GM23338 (cell line): ENCODE measurements at regions not wholly inside any gene's neighbourhood (a gene's known extent, or its start where the extent isn't known, plus 50 kb on each side); places are given as distances from the start of the nearest gene placed in this dataset.
A peak's percentile ranks its signal among the peaks of the same experiment; 100 is the strongest.

Source experiments
- ATAC-seq: fragments of 200-7000 bp; cut with Tn5 transposase; 3 replicates; pipeline ENCODE4 v1.9.1; 2020
- DNase-seq: peaks from one replicate; pipeline ENCODE4 v3.0.0-alpha.2; 2015; ENCODE audit warnings: low spot score
- H2AFZ ChIP-seq: fragments of 200-600 bp; sonication (generic); 2 replicates; pipeline ENCODE4 v1.8.0; 2016; ENCODE audit warnings: antibody characterized with exemption, mild to moderate bottlenecking, moderate library complexity
- H3F3A ChIP-seq: fragments of 200-600 bp; sonication (generic); replicated peaks from 2 replicates; pipeline ENCODE4 v1.8.0; 2017; ENCODE audit warnings: antibody characterized with exemption, mixed run types, low read depth
- H3K27ac ChIP-seq: fragments of 200-600 bp; sonication (generic); 2 replicates; pipeline ENCODE4 v1.6.1; 2016; ENCODE audit warnings: low read depth
- H3K27me3 ChIP-seq: fragments of 200-600 bp; sonication (generic); 2 replicates; pipeline ENCODE4 v1.8.0; 2016; ENCODE audit warnings: mild to moderate bottlenecking, mixed run types, moderate library complexity; ENCODE audit not compliant: insufficient read depth
- H3K36me3 ChIP-seq: fragments of 200-600 bp; sonication (generic); 2 replicates; pipeline ENCODE4 v1.8.0; 2016; ENCODE audit warnings: mild to moderate bottlenecking; ENCODE audit not compliant: insufficient read depth
- H3K4me1 ChIP-seq: fragments of 200-600 bp; sonication (generic); 2 replicates; pipeline ENCODE4 v1.8.0; 2016; ENCODE audit warnings: mild to moderate bottlenecking, moderate library complexity; ENCODE audit not compliant: insufficient read depth
- H3K4me2 ChIP-seq: fragments of 200-600 bp; sonication (generic); 2 replicates; pipeline ENCODE4 v1.7.1; 2017; ENCODE audit warnings: mixed run types
- H3K4me3 ChIP-seq: fragments of 200-600 bp; sonication (generic); 2 replicates; pipeline ENCODE4 v1.6.1; 2016; ENCODE audit warnings: mixed run types
- H3K79me2 ChIP-seq: fragments of 200-600 bp; sonication (generic); replicated peaks from 2 replicates; pipeline ENCODE4 v1.8.0; 2017; ENCODE audit warnings: mild to moderate bottlenecking; ENCODE audit not compliant: insufficient read depth
- H3K9me2 ChIP-seq: fragments of 200-600 bp; sonication (generic); 2 replicates; pipeline ENCODE4 v1.8.0; 2017; ENCODE audit not compliant: insufficient read depth
- H4K20me1 ChIP-seq: fragments of 200-600 bp; sonication (generic); replicated peaks from 2 replicates; pipeline ENCODE4 v1.8.0; 2017; ENCODE audit warnings: mild to moderate bottlenecking; ENCODE audit not compliant: insufficient read depth
- H3K27ac Mint-ChIP-seq: 2 replicates; pipeline ENCODE4 v1.8.0; 2020; ENCODE audit warnings: inconsistent platforms, mild to moderate bottlenecking, moderate library complexity, mixed read lengths
- H3K27me3 Mint-ChIP-seq: 3 replicates; pipeline ENCODE4 v1.8.0; 2022; ENCODE audit warnings: low read depth, mild to moderate bottlenecking, moderate library complexity, mixed read lengths, inconsistent platforms; ENCODE audit not compliant: insufficient read depth, poor library complexity
- H3K36me3 Mint-ChIP-seq: 3 replicates; pipeline ENCODE4 v1.8.0; 2021; ENCODE audit warnings: low read depth, mild to moderate bottlenecking, inconsistent platforms, moderate library complexity, mixed read lengths
- H3K4me1 Mint-ChIP-seq: 3 replicates; pipeline ENCODE4 v1.8.0; 2020; ENCODE audit warnings: mild to moderate bottlenecking, inconsistent platforms, mixed read lengths
- H3K4me3 Mint-ChIP-seq: 3 replicates; pipeline ENCODE4 v1.8.0; 2021; ENCODE audit warnings: moderate library complexity, mild to moderate bottlenecking, inconsistent platforms, mixed read lengths
- H3K9me3 Mint-ChIP-seq: 3 replicates; pipeline ENCODE4 v1.8.0; 2020; ENCODE audit warnings: moderate library complexity, mild to moderate bottlenecking, inconsistent platforms, mixed read lengths
- CREB1 ChIP-seq: fragments of 250-450 bp; sonication (Bioruptor Pico); IDR thresholded peaks from 2 replicates; pipeline ENCODE4 v1.5.0; 2020; ENCODE audit warnings: low read depth, mild to moderate bottlenecking, moderate library complexity
- JUNB ChIP-seq: IDR thresholded peaks from one replicate; pipeline ENCODE4 v1.6.1; 2016; ENCODE audit warnings: antibody characterized with exemption; ENCODE audit not compliant: unreplicated experiment
- TF ChIP-seq, protein P1 (sequence below): fragments of 250-450 bp; sonication (Bioruptor Pico); IDR thresholded peaks from 2 replicates; pipeline ENCODE4 v1.5.0; 2020; ENCODE audit warnings: mild to moderate bottlenecking, moderate library complexity
- TF ChIP-seq, protein P2 (sequence below): IDR thresholded peaks from one replicate; pipeline ENCODE4 v1.6.1; 2018; ENCODE audit warnings: antibody characterized with exemption; ENCODE audit not compliant: unreplicated experiment

DNA sequence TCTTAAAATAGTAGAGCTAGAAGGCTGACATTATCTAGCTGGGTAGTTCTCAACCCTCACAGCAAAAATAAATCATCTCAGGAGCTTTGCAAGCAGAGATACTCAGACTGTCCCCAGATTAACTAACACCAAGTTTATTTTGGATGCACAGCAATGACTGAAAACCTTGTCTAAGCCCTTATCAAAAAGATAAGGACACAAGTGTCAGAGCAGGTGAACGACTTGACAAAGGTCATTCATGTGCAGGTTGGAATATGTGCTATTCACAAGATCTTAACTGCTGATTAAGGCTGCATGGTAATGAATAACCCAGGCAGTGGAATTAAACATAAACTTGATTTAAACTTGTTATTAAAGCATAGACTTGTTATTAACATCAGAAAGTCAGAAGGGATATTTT lies 246.6 kb downstream of the BTG1 start (continued):
- TF ChIP-seq, protein P1, sequence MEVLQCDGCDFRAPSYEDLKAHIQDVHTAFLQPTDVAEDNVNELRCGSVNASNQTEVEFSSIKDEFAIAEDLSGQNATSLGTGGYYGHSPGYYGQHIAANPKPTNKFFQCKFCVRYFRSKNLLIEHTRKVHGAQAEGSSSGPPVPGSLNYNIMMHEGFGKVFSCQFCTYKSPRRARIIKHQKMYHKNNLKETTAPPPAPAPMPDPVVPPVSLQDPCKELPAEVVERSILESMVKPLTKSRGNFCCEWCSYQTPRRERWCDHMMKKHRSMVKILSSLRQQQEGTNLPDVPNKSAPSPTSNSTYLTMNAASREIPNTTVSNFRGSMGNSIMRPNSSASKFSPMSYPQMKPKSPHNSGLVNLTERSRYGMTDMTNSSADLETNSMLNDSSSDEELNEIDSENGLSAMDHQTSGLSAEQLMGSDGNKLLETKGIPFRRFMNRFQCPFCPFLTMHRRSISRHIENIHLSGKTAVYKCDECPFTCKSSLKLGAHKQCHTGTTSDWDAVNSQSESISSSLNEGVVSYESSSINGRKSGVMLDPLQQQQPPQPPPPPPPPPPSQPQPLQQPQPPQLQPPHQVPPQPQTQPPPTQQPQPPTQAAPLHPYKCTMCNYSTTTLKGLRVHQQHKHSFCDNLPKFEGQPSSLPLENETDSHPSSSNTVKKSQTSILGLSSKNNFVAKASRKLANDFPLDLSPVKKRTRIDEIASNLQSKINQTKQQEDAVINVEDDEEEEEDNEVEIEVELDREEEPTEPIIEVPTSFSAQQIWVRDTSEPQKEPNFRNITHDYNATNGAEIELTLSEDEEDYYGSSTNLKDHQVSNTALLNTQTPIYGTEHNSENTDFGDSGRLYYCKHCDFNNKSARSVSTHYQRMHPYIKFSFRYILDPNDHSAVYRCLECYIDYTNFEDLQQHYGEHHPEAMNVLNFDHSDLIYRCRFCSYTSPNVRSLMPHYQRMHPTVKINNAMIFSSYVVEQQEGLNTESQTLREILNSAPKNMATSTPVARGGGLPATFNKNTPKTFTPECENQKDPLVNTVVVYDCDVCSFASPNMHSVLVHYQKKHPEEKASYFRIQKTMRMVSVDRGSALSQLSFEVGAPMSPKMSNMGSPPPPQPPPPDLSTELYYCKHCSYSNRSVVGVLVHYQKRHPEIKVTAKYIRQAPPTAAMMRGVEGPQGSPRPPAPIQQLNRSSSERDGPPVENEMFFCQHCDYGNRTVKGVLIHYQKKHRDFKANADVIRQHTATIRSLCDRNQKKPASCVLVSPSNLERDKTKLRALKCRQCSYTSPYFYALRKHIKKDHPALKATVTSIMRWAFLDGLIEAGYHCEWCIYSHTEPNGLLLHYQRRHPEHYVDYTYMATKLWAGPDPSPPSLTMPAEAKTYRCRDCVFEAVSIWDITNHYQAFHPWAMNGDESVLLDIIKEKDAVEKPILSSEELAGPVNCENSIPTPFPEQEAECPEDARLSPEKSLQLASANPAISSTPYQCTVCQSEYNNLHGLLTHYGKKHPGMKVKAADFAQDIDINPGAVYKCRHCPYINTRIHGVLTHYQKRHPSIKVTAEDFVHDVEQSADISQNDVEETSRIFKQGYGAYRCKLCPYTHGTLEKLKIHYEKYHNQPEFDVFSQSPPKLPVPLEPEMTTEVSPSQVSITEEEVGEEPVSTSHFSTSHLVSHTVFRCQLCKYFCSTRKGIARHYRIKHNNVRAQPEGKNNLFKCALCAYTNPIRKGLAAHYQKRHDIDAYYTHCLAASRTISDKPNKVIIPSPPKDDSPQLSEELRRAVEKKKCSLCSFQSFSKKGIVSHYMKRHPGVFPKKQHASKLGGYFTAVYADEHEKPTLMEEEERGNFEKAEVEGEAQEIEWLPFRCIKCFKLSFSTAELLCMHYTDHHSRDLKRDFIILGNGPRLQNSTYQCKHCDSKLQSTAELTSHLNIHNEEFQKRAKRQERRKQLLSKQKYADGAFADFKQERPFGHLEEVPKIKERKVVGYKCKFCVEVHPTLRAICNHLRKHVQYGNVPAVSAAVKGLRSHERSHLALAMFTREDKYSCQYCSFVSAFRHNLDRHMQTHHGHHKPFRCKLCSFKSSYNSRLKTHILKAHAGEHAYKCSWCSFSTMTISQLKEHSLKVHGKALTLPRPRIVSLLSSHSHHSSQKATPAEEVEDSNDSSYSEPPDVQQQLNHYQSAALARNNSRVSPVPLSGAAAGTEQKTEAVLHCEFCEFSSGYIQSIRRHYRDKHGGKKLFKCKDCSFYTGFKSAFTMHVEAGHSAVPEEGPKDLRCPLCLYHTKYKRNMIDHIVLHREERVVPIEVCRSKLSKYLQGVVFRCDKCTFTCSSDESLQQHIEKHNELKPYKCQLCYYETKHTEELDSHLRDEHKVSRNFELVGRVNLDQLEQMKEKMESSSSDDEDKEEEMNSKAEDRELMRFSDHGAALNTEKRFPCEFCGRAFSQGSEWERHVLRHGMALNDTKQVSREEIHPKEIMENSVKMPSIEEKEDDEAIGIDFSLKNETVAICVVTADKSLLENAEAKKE (CRISPR knock-in tag) = no peak
- TF ChIP-seq CREB1 (CRISPR knock-in tag) (no peak), JUNB (no peak)

DNA sequence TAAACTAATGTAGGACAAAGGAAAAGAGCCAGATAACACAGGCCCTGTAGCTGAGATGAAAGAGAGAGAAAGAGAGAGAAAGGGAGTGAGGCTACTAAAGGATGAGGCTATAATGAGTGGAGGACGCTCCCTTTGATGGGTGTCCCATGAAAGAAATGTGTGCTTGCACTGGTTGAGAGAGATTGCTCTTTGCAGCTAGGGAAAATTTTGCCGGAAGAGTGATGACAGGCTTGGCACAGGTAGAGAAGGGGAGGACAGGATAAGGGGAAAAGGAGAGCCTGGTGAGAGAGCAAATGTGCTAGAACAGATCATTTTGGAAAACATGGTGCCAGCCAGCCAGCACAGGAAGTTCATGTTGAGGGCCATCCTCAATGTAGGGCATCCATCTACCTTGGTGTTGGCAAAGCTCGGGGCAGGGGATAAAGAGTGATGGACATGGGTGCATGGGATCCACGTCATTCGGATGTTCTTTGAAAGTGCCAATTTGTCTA lies 248.6 kb downstream of the BTG1 start:
- Histone ChIP-seq H3K4me1 (no peaks in the 10 kb centered on the region), H4K20me1 (no peaks in the 10 kb centered on the region), H3K79me2 (no peaks in the 10 kb centered on the region), H3K36me3 (no peaks in the 10 kb centered on the region), H3F3A (no peaks in the 10 kb centered on the region), H3K27me3 (no peaks in the 10 kb centered on the region), H3K27ac (no peak overlapping the region), H3K4me3 (no peak overlapping the region), H3K4me2 (no peak overlapping the region), H3K9me2 (peaks cover 5% of the 10 kb centered on the region), H2AFZ (peak overlapping the region; percentile 38; the same call in 1 of the 2 replicates)
- Mint-ChIP-seq H3K36me3 (peaks cover 14% of the 10 kb centered on the region; the same call in 2 of the 3 replicates), H3K27ac (peak overlapping the region; percentile 22; the same call in 1 of the 2 replicates), H3K9me3 (peaks cover 12% of the 10 kb centered on the region; the same call in 2 of the 3 replicates), H3K4me1 (peaks cover 12% of the 10 kb centered on the region; the same call in 2 of the 3 replicates), H3K27me3 (no peaks in the 10 kb centered on the region), H3K4me3 (no peak overlapping the region)
- ATAC-seq (no peak), DNase-seq (no peak)
- TF ChIP-seq, protein P2, sequence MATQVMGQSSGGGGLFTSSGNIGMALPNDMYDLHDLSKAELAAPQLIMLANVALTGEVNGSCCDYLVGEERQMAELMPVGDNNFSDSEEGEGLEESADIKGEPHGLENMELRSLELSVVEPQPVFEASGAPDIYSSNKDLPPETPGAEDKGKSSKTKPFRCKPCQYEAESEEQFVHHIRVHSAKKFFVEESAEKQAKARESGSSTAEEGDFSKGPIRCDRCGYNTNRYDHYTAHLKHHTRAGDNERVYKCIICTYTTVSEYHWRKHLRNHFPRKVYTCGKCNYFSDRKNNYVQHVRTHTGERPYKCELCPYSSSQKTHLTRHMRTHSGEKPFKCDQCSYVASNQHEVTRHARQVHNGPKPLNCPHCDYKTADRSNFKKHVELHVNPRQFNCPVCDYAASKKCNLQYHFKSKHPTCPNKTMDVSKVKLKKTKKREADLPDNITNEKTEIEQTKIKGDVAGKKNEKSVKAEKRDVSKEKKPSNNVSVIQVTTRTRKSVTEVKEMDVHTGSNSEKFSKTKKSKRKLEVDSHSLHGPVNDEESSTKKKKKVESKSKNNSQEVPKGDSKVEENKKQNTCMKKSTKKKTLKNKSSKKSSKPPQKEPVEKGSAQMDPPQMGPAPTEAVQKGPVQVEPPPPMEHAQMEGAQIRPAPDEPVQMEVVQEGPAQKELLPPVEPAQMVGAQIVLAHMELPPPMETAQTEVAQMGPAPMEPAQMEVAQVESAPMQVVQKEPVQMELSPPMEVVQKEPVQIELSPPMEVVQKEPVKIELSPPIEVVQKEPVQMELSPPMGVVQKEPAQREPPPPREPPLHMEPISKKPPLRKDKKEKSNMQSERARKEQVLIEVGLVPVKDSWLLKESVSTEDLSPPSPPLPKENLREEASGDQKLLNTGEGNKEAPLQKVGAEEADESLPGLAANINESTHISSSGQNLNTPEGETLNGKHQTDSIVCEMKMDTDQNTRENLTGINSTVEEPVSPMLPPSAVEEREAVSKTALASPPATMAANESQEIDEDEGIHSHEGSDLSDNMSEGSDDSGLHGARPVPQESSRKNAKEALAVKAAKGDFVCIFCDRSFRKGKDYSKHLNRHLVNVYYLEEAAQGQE = no peak
